AG10803 (cell line): ENCODE measurements at regions not wholly inside any gene's neighbourhood (a gene's known extent, or its start where the extent isn't known, plus 50 kb on each side); places are given as distances from the start of the nearest gene placed in this dataset.

Experiments
- DNase-seq: peaks from one replicate; pipeline ENCODE4 v3.0.0; 2010; ENCODE audit warnings: low read depth
- H3K4me3 ChIP-seq: 2 replicates; pipeline ENCODE4 v1.5.1; 2011; ENCODE audit warnings: mild to moderate bottlenecking, low read length, control low read depth
- CTCF ChIP-seq: conservative IDR thresholded peaks from 2 replicates; pipeline ENCODE4 v1.5.1; 2011; ENCODE audit warnings: mild to moderate bottlenecking, low read length, control low read depth, inconsistent platforms

- no peak for DNase-seq
- H3K4me3 ChIP-seq: no peak overlapping the region
- no peak for TF ChIP-seq CTCF
These were observed 177.5 kb upstream of the GRIA4 start for GRCh38 chr11:105432241-105432995.

GRCh38 chr11:105429096-105429910 lies 180.6 kb upstream of the GRIA4 start:
- DNase-seq: no peak
- TF ChIP-seq CTCF: no peak
- H3K4me3 ChIP-seq: no peak overlapping the region

GRCh38 chr11:105407101-105407500 lies 202.8 kb upstream of the GRIA4 start:
- no peak overlapping the region for H3K4me3 ChIP-seq
- TF ChIP-seq CTCF: no peak
- DNase-seq: no peak

- TF ChIP-seq CTCF: no peak
- DNase-seq: no peak
- no peak overlapping the region for H3K4me3 ChIP-seq
These were observed 208.5 kb upstream of the GRIA4 start for GRCh38 chr11:105401269-105401809.

- TF ChIP-seq CTCF: no peak
- no peak for DNase-seq
- H3K4me3 ChIP-seq: no peak overlapping the region
These were observed 210.4 kb upstream of the GRIA4 start for GRCh38 chr11:105399511-105399910.

- DNase-seq: no peak
- no peak overlapping the region for H3K4me3 ChIP-seq
- no peak for TF ChIP-seq CTCF
These were observed 211.2 kb upstream of the GRIA4 start for GRCh38 chr11:105398636-105399035.
